BJ (cell line): ENCODE measurements at regions not wholly inside any gene's neighbourhood (a gene's known extent, or its start where the extent isn't known, plus 50 kb on each side); places are given as distances from the start of the nearest gene placed in this dataset.

Source experiments
- CTCF ChIA-PET: fragments of 350-600 bp; formaldehyde crosslinking; extraction: SDS; loops from one replicate; lab custom pipeline; 2021; ENCODE audit warnings: antibody characterized with exemption, inconsistent platforms; lab: Yijun Ruan, JAX
- POLR2A ChIA-PET: fragments of 300-600 bp; sonication (Branson Sonifier 250); formaldehyde crosslinking; extraction: SDS; loops from one replicate; lab custom pipeline; 2021; ENCODE audit warnings: antibody characterized with exemption; lab: Charles Lee
- DNase-seq: peaks from one replicate; pipeline ENCODE4 v3.0.0-alpha.2; 2011; ENCODE audit warnings: low read depth
- H3K27me3 ChIP-seq: 2 replicates; pipeline ENCODE4 v1.6.0; 2011; ENCODE audit warnings: low read length; ENCODE audit not compliant: control insufficient read depth, insufficient read depth
- H3K36me3 ChIP-seq: 2 replicates; pipeline ENCODE4 v1.5.1; 2011; ENCODE audit warnings: low read length; ENCODE audit not compliant: control insufficient read depth, insufficient read depth
- H3K4me3 ChIP-seq: 2 replicates; pipeline ENCODE4 v1.5.1; 2011; ENCODE audit warnings: low read depth, mild to moderate bottlenecking, control low read depth, low read length
- CTCF ChIP-seq: IDR thresholded peaks from 2 replicates; pipeline ENCODE4 v1.5.1; 2011; ENCODE audit warnings: low read depth, mild to moderate bottlenecking, control low read depth, inconsistent platforms, low read length, moderate library complexity; ENCODE audit not compliant: insufficient read depth

GRCh38 chr21:41054018-41054578 is 113.9 kb upstream of the BACE2 start:
- POLR2A ChIA-PET = no interaction called here
- DNase-seq = no peak

GRCh38 chr21:41055266-41055665 is 112.7 kb upstream of the BACE2 start:
- ChIA-PET CTCF (interaction anchor here (0.6 kb wide), 1 partner anchor 79 kb away, joined by 3 read pairs; no protein-coding TSS in a partner anchor), POLR2A (no interaction called here)
- no peaks in the 10 kb centered on the region for H3K36me3 ChIP-seq
- no peak for DNase-seq
- no peak overlapping the region for H3K4me3 ChIP-seq
- TF ChIP-seq CTCF = no peak
- H3K27me3 ChIP-seq = no peaks in the 10 kb centered on the region

More at GRCh38 chr21:41054018-41054578, 113.9 kb upstream of the BACE2 start:
- Histone ChIP-seq H3K4me3 (no peak overlapping the region), H3K27me3 (no peaks in the 10 kb centered on the region), H3K36me3 (no peaks in the 10 kb centered on the region)
- CTCF ChIA-PET = interaction anchor here (0.5 kb wide), 1 partner anchor 92 kb away, joined by 4 read pairs; no protein-coding TSS in a partner anchor
- no peak for TF ChIP-seq CTCF

- Histone ChIP-seq H3K36me3 (no peaks in the 10 kb centered on the region), H3K27me3 (no peaks in the 10 kb centered on the region), H3K4me3 (no peak overlapping the region)
- no peak for DNase-seq
- POLR2A ChIA-PET = no interaction called here
- CTCF ChIA-PET = interaction anchor here (1.7 kb wide), 1 partner anchor 9 kb away, joined by 9 read pairs; no protein-coding TSS in a partner anchor
- TF ChIP-seq CTCF = no peak
Observed at GRCh38 chr21:41059871-41060270, 108.1 kb upstream of the BACE2 start.

- ChIA-PET CTCF (no interaction called here), POLR2A (no interaction called here)
- Histone ChIP-seq H3K4me3 (no peak overlapping the region), H3K36me3 (no peaks in the 10 kb centered on the region), H3K27me3 (no peaks in the 10 kb centered on the region)
- no peak for DNase-seq
- TF ChIP-seq CTCF = no peak
Observed at GRCh38 chr21:41061701-41062100, 106.3 kb upstream of the BACE2 start.

- no peak for DNase-seq
- POLR2A ChIA-PET = no interaction called here
- Histone ChIP-seq H3K27me3 (no peaks in the 10 kb centered on the region), H3K36me3 (no peaks in the 10 kb centered on the region), H3K4me3 (no peak overlapping the region)
- CTCF ChIA-PET = interaction anchor here (0.9 kb wide), 1 partner anchor 921 kb away, joined by 3 read pairs; no protein-coding TSS in a partner anchor
- TF ChIP-seq CTCF = no peak
Observed at GRCh38 chr21:41064334-41064791, 103.6 kb upstream of the BACE2 start.
